ENCODE measurements at regions not wholly inside any gene's neighbourhood (a gene's known extent, or its start where the extent isn't known, plus 50 kb on each side); places are given as distances from the start of the nearest gene placed in this dataset.

GRCh38 chr4:147173322-147173721, 227.7 kb upstream of the TTC29 start:
- TF ChIP-seq CTCF (IDR thresholded peaks at IDR 0.05) = no peak
- TF ChIP-seq POLR2A (IDR thresholded peaks at IDR 0.05) = no peak
